GM21786 (cell line): ENCODE measurements at regions not wholly inside any gene's neighbourhood (a gene's known extent, or its start where the extent isn't known, plus 50 kb on each side); places are given as distances from the start of the nearest gene placed in this dataset.
"Not testable (repeated sequence)": the region's sequence is repeated elsewhere in the genome, so short reads cannot be mapped to it uniquely, and the experiment has no call there.

Source experiments
- ATAC-seq: cut with Tn5 transposase; IDR thresholded peaks from one replicate; pipeline ENCODE4 v1.9.1; 2021; ENCODE audit not compliant: unreplicated experiment

DNA sequence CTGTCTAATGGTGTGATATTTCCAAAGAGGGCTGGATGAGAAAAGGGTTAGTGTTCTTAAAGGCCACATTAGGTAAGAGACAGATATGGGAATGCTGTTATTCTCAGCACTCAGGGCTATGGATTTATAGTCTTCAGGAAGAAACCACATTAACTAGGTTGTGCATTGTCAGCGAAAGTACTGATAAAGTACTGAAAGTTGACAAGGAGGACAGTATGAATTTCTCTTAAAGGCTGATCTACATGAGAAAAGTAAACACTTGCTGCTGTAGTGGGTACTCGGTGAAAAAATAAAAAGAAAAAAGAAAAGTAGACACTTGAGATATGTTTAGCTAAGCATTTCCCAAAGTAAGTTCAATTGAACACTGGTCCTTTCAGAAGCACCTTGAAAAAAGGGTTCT lies 381.0 kb upstream of the RPS23 start:
- ATAC-seq: no peak

DNA sequence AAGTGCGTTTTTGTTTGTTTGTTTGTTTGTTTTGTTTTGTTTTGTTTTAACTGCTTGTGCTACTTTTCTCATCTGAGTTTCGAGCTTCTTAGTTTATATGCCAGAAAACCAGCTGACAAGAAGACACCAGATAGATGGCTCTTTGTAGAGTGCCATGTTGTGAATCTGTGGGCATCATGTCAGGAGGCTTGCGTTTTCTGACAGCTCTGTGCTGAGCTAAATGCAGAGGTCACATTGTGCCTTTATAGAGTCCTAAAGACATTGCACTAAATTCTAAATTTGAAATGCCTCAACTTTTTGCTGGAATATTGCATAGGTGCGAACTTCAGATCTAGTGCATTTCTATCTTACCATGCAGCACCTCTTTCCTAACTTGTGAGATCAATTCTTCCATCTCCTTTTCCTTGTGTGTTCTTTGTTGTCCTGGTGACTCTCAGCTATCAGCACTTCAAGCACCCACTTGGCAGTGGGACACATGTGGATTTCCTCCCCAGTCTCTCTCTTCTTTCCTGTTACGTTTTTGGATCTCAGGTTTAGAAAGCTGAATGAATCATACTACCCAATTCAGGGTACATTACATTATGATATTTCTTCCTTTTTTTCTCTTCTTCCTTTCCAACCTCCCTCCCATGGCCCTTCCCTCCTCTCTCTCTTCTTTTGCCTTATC lies 379.0 kb upstream of the RPS23 start:
- ATAC-seq: no peak

DNA sequence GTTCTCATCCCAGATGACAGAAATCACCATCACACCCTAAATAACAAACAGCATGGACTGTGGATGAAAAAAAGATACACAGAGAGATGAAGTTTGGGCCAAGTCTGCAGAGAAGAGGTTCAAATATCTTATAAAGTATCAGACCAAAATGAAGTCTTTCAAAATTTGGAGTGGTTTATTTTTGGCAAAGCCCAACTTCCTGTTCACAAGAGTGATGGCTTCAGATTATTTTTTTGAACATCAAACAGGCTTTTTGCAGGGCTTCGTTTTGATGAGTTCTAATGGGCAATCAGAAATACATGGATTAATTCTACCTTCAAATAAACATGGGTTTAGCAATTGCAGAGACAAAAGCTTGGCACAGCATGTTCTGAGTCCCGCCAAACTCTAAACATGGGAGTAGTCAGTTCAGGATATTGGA lies 378.2 kb upstream of the RPS23 start:
- no peak for ATAC-seq

DNA sequence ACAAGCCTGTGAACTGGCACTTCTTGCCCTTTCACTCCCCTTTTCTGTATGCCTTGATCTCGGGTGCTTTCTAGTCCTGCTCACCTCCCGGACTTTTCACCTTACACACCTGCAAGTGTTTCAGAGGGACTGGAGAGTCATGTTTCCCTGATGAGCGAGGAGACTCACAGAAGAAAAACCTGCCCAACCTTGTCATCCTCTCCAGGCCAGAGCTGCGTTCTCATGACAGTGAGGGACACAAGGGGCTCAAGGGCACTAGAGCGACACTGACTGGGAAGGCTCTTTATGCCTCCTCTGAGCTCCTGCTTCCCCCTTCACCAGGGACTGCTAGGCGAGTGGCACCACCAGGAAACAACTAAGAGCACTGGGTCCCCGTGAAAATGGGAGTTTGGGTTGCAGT lies 376.9 kb upstream of the RPS23 start:
- ATAC-seq: no peak

DNA sequence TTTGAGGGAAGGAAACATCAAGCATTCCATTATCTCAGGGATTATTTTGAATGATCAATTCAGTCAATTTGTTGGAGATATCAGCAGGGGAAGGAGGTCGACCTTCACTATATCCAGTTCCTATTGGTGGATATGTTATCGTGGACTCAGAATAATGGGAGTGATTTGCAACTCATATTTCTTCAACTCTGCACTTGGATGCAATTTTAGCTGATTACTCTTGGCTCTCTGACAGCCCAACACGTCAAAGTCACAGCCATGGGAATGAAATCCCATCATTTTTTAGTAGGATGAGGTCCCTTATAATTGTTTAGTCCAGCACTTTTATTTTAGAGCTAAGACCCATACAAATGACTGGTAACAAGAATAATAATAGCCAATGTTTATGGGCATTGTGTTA lies 371.8 kb upstream of the RPS23 start:
- no peak for ATAC-seq

DNA sequence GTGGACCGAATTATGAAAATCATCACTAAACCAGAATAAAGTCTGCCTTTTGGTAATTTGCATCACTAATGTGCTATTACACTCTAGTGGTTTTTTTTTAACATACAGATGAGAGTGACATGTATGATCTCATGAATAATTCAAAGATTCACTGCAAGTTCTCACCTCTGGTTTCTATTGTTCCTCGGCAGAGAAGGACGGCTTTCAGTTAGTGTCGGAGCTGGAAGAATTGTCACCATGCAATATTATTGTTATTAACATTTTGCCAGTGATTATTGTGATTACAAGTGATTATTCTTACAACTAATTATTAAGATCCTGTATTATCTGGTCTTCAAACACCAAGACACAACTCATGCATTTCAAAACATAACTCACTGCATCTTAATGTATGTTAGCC lies 366.6 kb upstream of the RPS23 start:
- ATAC-seq: no peak

DNA sequence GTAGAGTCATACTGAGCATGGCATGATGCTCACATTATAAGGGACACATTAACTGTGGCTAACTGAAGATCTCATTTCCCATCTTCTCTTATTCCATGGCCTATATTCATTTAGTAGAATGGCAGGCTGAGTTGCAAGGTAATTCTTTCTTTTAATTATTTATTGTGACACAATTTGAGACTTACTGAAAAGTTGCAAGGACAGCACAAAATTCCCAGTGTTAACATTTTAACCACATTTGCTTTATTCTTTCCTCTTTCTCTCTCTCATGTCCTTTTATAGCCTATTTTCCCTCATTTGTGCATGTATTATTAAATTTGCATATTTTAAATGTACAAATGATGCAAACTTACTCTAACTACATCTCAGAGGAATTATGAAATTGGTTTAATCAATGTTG lies 366.1 kb upstream of the RPS23 start:
- ATAC-seq: no peak

DNA sequence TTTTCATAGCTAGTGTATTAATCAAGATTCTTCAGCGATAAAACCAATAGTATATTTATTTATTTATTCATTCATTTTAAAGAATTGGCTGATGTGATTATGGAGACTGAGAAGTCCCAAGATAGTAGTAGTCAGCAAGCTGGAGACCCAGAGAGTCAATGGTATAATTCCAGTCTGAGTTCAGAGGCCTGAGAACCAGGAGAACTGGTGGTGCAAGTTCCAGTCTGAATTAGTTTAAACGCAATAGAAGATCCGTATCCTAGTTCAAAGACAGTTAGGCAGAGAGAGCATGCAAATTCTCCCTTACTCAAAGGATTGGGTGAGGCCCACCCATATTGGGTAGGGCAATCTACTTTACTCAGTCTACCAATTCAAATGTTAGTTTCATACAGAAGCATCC lies 364.2 kb upstream of the RPS23 start:
- ATAC-seq: no peak

DNA sequence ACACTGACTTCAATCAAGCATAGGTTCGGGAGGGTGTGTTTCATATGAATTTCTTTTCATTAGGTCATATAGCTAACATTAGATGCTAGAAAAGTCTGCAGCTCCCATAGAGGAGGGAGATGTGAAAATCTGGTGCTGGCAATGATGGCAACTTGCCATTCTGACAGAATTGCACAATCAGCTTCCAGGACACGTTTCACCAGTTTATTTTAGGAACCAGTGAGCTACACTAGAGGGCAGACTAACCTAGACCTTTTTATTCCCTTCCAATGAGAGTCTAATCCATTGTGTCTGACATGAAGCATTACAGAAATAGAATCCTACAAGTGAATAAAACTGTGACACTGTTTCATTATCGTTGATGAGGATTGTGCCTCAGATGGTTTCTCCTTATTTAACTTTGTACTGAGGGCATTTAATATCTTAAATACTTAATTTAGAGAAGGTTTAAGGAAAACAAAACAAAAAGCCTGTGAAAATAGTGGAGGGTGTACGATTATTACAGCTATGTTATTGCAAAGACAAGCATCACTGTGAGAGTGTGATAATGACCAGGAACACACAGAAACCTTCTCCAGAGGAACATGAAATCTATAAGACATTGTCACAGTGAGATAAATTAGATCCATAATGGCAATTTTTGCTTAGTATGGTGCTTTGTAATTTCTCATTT lies 363.3 kb upstream of the RPS23 start:
- peak; percentile 70 for ATAC-seq

DNA sequence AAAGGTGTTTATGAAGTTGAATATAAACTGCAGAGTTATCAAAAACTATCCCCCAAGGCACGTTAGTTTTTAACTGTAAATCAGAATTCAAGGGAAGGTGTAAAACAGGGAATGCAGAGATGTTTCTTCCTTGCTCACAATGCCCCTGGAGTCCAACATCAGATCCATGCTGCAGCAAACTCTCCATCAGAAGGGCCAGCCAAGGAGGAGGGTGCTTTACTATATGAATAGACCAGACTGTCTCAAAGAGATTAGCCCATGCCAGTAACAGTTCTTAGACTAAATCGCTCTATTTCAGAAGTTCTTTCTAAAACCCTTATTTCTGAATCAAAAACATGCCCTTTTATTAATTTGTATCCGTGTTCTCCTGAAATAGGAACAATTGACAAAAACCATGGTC lies 362.8 kb upstream of the RPS23 start:
- ATAC-seq: no peak

DNA sequence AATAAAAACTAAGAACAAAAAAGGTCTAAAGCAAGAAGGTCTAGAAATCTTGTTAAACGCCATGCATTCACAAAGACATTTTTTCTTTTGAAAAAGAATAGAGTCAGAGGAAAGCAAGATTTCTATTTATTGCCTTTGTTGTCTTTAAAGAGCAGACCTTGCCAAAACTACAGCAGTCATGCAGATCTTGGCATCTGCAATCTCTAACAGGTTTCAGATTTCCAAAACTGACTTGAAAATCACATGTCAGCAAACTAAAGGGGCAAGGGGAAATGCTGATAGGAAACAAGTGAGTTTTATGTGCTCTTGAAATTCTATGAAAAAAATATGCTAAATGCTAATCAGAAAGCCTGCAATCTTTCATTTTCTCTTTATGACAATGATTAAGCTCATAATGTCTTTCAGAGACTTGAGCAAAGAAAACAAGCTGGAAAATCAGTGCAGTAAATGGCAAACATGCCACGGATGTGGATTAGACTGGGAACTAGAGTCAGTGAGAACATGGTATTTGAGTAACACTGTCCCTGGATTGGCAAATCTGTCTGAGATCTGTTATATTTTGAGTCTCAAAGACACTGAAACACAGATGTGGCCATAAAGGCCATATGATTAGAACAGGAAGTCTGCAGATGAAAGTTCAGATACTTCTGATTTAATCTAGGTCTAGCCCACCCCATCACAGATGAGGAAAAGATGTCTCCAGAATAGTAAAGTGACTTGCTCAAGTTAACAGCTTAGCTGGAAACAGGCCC lies 361.4 kb upstream of the RPS23 start:
- no peak for ATAC-seq

DNA sequence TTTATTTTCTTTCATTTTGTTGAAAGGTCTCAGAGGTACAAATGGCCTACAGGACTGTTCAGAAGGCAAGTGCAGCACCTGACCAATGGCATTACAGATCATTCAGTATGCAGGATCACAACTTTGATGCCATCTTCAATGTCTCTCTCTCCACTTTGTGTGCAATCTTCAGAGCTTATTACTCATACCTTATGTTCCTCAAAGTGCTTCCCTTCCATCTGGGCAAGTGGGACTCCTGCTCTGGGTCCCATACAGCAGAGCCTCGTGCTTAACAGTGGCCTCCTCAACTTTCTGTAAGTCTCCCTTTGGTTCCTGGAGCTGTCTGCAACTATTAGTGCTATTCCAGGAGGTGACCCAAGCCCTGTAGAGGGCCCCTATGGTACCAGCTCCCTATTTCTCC lies 358.4 kb upstream of the RPS23 start:
- ATAC-seq: no peak

DNA sequence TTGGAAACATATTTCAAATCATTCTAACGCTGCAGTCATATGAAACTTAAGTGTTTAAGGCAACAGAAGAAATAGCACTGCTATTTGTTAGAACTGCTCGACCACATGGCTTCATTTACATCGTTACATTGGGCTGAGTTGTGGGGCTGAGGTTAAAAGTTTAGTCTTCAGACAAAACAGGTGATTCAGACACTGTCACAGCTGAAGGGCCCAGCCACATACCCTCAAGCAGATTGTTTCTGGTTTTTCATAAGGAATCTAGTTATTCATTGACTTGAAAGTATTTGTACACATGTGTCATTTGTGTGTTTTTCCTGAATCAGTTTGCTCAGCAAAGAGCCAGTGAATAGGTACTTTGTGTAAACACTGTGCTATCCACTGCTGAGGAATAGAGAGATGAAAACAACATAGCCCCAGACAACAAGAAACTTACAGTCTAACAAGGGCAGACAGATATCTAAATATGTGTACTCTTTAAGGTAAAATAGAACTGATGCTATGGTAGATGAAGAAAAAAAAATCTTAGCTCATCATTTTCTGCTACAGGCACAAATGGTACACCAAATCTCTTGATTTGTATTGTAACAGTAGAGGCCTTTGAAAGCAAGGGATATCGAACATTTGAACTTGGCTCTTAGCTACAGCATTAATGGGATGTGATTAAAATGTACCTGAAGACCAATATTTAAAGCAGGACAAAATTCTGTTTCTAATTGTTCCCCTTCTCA lies 357.6 kb upstream of the RPS23 start:
- no peak for ATAC-seq

DNA sequence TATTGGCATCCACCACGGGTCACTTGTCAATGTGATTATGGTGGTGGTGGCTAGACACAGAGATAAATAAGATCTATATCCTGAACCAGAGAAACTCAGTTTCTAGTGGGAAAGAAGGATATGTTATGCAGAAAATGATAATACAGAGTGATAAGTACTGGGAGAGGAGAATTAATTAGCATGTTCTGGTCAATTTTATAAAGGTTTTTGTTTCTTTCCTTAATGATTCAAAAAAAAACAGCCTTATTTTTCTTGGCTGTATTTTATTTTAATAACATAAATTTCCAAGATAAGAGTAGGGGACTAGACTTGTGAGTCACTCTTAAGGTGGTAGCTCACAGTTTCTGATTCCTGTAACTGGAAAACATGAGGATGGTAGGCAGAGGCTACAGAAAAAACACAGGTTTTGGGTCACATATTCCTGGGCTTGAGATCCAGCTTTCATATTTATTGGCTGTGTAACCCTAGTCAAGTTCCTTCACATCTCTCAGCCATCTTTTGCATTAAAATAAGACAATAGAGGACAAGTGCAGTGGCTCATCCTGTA lies 350.3 kb upstream of the RPS23 start:
- ATAC-seq: no peak

DNA sequence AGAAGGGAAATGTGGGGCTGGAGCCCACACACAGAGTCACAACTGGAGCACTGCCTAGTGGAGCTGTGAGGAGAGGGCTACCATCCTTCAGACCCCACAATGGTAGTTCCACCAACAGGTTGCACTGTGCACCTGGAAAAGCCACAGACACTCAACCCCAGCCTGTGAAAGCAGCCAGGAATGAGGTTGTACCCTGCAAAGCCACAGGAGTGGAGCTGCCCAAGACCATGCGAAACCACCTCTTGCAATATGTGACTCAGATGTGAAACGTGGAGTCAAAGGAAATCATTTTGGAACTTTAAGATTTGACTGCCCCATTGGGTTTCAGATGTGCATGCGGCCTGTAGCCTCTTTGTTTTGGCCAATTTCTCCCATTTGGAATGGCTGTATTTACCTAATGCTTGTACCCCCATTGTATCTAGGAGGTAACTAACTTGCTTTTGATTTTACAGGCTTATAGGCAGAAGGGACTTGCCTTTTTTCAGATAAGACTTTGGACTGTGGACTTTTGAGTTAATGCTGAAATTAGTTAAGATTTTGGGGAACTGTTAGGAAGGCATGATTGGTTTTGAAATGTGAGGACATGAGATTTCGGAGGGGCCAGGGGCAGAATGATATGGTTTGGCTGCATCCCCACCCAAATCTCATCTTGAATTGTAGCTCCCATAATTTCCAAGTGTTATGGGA lies 348.9 kb upstream of the RPS23 start:
- not testable (repeated sequence) for ATAC-seq

DNA sequence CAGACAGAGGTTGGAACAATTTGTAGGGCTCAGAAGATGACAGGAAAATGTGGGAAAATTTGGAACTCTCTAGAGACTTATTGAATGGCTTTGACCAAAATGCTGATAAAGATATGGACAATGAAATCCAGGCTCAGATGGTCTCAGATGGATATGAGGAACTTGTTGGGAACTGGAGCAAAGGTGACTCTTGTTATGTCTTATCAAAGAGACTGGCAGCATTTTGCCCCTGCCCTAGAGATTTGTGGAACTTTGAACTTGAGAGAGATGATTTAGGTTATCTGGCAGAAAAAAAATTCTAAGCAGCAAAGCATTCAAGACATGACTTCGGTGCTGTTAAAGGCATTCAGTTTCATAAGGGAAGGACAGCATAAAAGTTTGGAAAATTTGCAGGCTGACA lies 347.9 kb upstream of the RPS23 start:
- not testable (repeated sequence) for ATAC-seq

DNA sequence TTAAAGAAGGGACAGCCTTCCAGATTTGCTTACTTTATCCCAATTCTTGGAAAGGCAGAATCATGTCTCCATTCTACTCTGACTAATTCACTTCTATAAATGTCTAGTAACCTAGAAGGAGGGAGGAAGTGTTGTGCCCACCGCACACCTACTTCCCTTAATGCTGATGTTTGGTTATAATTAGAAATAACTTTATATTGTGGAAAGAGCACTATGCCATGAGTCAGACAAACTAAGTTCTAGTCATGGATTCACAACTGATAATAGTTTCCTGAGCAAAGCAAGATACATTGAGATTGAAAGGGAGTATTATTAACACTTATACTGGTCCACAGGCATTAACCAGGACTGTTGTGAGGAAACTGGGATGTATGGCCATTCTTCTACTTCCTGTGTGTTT lies 345.9 kb upstream of the RPS23 start:
- no peak for ATAC-seq

DNA sequence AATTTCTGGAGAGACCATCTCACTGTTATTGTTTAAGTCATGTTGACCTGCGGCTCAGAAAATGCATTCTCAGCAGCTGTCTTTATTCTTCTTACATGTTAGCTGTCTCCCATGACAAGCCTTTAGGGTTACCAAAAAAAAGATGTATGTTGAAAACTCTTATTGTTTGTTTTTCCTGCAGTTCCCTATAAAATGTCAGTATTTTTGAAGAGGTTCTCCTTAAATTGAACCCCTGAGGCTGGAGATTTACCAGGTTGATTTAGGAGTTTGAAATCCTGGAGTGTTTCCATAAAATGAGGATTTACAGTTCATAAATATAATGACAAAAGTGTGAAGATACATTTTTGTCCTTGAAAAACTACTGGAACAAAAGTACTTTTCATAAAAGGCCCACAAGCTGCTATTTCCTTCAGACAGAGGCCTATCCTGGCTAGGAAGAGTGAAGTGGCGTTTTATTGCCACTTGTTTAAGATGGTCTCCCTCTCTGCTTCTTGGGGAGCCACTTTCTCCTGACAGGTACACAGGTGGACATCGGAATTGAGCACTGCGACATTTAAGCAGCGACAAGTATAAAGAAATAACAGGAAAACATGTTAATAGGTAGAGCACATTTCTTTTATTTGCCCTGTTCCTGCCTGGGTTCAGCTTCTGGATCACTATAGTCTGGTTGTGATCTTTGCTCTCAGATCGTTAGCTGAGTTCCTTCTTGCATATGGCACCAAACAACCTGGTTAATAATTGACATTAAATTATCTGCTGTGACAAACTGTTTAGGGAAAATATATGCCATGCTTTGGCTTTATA lies 344.8 kb upstream of the RPS23 start:
- no peak for ATAC-seq

DNA sequence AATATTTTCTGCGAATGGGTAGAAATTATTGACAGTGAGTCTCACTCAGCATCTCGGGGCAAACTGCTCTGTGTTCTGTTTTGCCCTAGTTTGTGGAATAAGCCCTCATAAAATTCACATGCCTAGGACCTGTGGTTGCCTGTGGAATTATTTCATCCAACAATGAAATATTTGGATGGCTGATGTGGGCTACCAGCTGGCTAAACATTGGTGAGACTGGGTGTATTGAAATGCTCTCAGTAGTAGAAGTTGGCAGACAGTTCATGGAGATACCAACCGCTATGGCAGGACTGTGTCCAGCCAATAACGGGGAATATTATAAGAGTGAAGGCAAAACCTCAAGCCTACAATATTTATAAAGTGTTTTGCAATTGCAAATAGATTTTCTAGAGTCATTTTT lies 344.1 kb upstream of the RPS23 start:
- no peak for ATAC-seq
